ENCODE measurements at regions not wholly inside any gene's neighbourhood (a gene's known extent, or its start where the extent isn't known, plus 50 kb on each side); places are given as distances from the start of the nearest gene placed in this dataset.

GRCh38 chr16:86129541-86129940 lies 230.6 kb downstream of the IRF8 start:
- Histone ChIP-seq H3K9me3 (ENCODE audit: control insufficient read depth, insufficient read depth, low read length) (no peaks in the 10 kb centered on the region), H3K4me1 (ENCODE audit: insufficient read depth, low read length) (no peaks in the 10 kb centered on the region), H3K9ac (ENCODE audit: low read depth, low read length) (no peak overlapping the region), H3K36me3 (ENCODE audit: insufficient read depth, low read length) (no peaks in the 10 kb centered on the region)

- no peaks in the 10 kb centered on the region for H3K36me3 ChIP-seq (ENCODE audit: insufficient read depth, low read length)
- no peaks in the 10 kb centered on the region for H3K9me3 ChIP-seq (ENCODE audit: control insufficient read depth, insufficient read depth, low read length)
- H3K9ac ChIP-seq (ENCODE audit: low read depth, low read length): no peak overlapping the region
- no peaks in the 10 kb centered on the region for H3K4me1 ChIP-seq (ENCODE audit: insufficient read depth, low read length)
These were observed 234.4 kb downstream of the IRF8 start for GRCh38 chr16:86133377-86133776.

- Histone ChIP-seq H3K4me1 (ENCODE audit: insufficient read depth, low read length) (no peaks in the 10 kb centered on the region), H3K9ac (ENCODE audit: low read depth, low read length) (no peak overlapping the region), H3K36me3 (ENCODE audit: insufficient read depth, low read length) (no peaks in the 10 kb centered on the region), H3K9me3 (ENCODE audit: control insufficient read depth, insufficient read depth, low read length) (no peaks in the 10 kb centered on the region)
These were observed 234.9 kb downstream of the IRF8 start for GRCh38 chr16:86133847-86134375.

- Histone ChIP-seq H3K9ac (ENCODE audit: low read depth, low read length) (no peak overlapping the region), H3K9me3 (ENCODE audit: control insufficient read depth, insufficient read depth, low read length) (no peaks in the 10 kb centered on the region), H3K36me3 (ENCODE audit: insufficient read depth, low read length) (no peaks in the 10 kb centered on the region), H3K4me1 (ENCODE audit: insufficient read depth, low read length) (no peaks in the 10 kb centered on the region)
These were observed 236.0 kb downstream of the IRF8 start for GRCh38 chr16:86134802-86135461.

- Histone ChIP-seq H3K4me1 (ENCODE audit: insufficient read depth, low read length) (no peaks in the 10 kb centered on the region), H3K9me3 (ENCODE audit: control insufficient read depth, insufficient read depth, low read length) (no peaks in the 10 kb centered on the region), H3K9ac (ENCODE audit: low read depth, low read length) (no peak overlapping the region), H3K36me3 (ENCODE audit: insufficient read depth, low read length) (no peaks in the 10 kb centered on the region)
These were observed 238.4 kb downstream of the IRF8 start for GRCh38 chr16:86137359-86137758.

- H3K36me3 ChIP-seq (ENCODE audit: insufficient read depth, low read length): no peaks in the 10 kb centered on the region
- no peak overlapping the region for H3K9ac ChIP-seq (ENCODE audit: low read depth, low read length)
- no peaks in the 10 kb centered on the region for H3K4me1 ChIP-seq (ENCODE audit: insufficient read depth, low read length)
- H3K9me3 ChIP-seq (ENCODE audit: control insufficient read depth, insufficient read depth, low read length): no peaks in the 10 kb centered on the region
These were observed 239.4 kb downstream of the IRF8 start for GRCh38 chr16:86138121-86139085.

GRCh38 chr16:86142801-86143236 lies 243.9 kb downstream of the IRF8 start:
- no peak overlapping the region for H3K9ac ChIP-seq (ENCODE audit: low read depth, low read length)
- no peaks in the 10 kb centered on the region for H3K4me1 ChIP-seq (ENCODE audit: insufficient read depth, low read length)
- H3K36me3 ChIP-seq (ENCODE audit: insufficient read depth, low read length): no peaks in the 10 kb centered on the region
- no peaks in the 10 kb centered on the region for H3K9me3 ChIP-seq (ENCODE audit: control insufficient read depth, insufficient read depth, low read length)

- Histone ChIP-seq H3K9ac (ENCODE audit: low read depth, low read length) (no peak overlapping the region), H3K36me3 (ENCODE audit: insufficient read depth, low read length) (no peaks in the 10 kb centered on the region), H3K4me1 (ENCODE audit: insufficient read depth, low read length) (no peaks in the 10 kb centered on the region), H3K9me3 (ENCODE audit: control insufficient read depth, insufficient read depth, low read length) (no peaks in the 10 kb centered on the region)
These were observed 244.7 kb downstream of the IRF8 start for GRCh38 chr16:86143666-86144065.

GRCh38 chr16:86145669-86146068 lies 246.7 kb downstream of the IRF8 start:
- Histone ChIP-seq H3K4me1 (ENCODE audit: insufficient read depth, low read length) (no peaks in the 10 kb centered on the region), H3K9ac (ENCODE audit: low read depth, low read length) (no peak overlapping the region), H3K9me3 (ENCODE audit: control insufficient read depth, insufficient read depth, low read length) (no peaks in the 10 kb centered on the region), H3K36me3 (ENCODE audit: insufficient read depth, low read length) (no peaks in the 10 kb centered on the region)

- Histone ChIP-seq H3K9me3 (ENCODE audit: control insufficient read depth, insufficient read depth, low read length) (no peaks in the 10 kb centered on the region), H3K4me1 (ENCODE audit: insufficient read depth, low read length) (no peaks in the 10 kb centered on the region), H3K9ac (ENCODE audit: low read depth, low read length) (no peak overlapping the region), H3K36me3 (ENCODE audit: insufficient read depth, low read length) (no peaks in the 10 kb centered on the region)
These were observed 251.8 kb downstream of the IRF8 start for GRCh38 chr16:86150641-86151238.

GRCh38 chr16:86151239-86151851 lies 252.4 kb downstream of the IRF8 start:
- no peaks in the 10 kb centered on the region for H3K4me1 ChIP-seq (ENCODE audit: insufficient read depth, low read length)
- H3K36me3 ChIP-seq (ENCODE audit: insufficient read depth, low read length): no peaks in the 10 kb centered on the region
- no peaks in the 10 kb centered on the region for H3K9me3 ChIP-seq (ENCODE audit: control insufficient read depth, insufficient read depth, low read length)
- no peak overlapping the region for H3K9ac ChIP-seq (ENCODE audit: low read depth, low read length)

GRCh38 chr16:86156155-86156554 lies 257.2 kb downstream of the IRF8 start:
- H3K9me3 ChIP-seq (ENCODE audit: control insufficient read depth, insufficient read depth, low read length): no peaks in the 10 kb centered on the region; the same call in 1 of the 2 replicates
- H3K36me3 ChIP-seq (ENCODE audit: insufficient read depth, low read length): no peaks in the 10 kb centered on the region
- no peak overlapping the region for H3K9ac ChIP-seq (ENCODE audit: low read depth, low read length)
- no peaks in the 10 kb centered on the region for H3K4me1 ChIP-seq (ENCODE audit: insufficient read depth, low read length)

GRCh38 chr16:86157616-86158247 lies 258.8 kb downstream of the IRF8 start:
- no peaks in the 10 kb centered on the region for H3K36me3 ChIP-seq (ENCODE audit: insufficient read depth, low read length)
- no peak overlapping the region for H3K9ac ChIP-seq (ENCODE audit: low read depth, low read length)
- no peaks in the 10 kb centered on the region; the same call in 1 of the 2 replicates for H3K9me3 ChIP-seq (ENCODE audit: control insufficient read depth, insufficient read depth, low read length)
- H3K4me1 ChIP-seq (ENCODE audit: insufficient read depth, low read length): no peaks in the 10 kb centered on the region

Data from ES-I3 (cell line).